WTC11 (cell line): ENCODE measurements at regions not wholly inside any gene's neighbourhood (a gene's known extent, or its start where the extent isn't known, plus 50 kb on each side); places are given as distances from the start of the nearest gene placed in this dataset.

ENCODE experiments used
- ATAC-seq: fragments of 200-7000 bp; cut with Tn5 transposase; 2 replicates; pipeline ENCODE4 v1.10.0; 2021; ENCODE audit warnings: mild to moderate bottlenecking, moderate library complexity
- CTCF ChIA-PET: fragments of 300-600 bp; sonication (Branson Sonifier 250); formaldehyde crosslinking; loops from one replicate; lab custom pipeline; 2021; ENCODE audit warnings: antibody characterized with exemption; lab: Charles Lee
- POLR2A ChIA-PET: fragments of 350-600 bp; sonication (Branson Sonifier 250); formaldehyde crosslinking; loops from one replicate; lab custom pipeline; 2021; ENCODE audit warnings: antibody characterized with exemption; lab: Charles Lee
- DNase-seq: peaks from one replicate; pipeline ENCODE4 v3.0.0; 2021; ENCODE audit warnings: low spot score
- H3K27ac Mint-ChIP-seq: 2 replicates; pipeline ENCODE4 v1.8.0; 2021; ENCODE audit warnings: mixed read lengths
- H3K27me3 Mint-ChIP-seq: 2 replicates; pipeline ENCODE4 v1.8.0; 2021; ENCODE audit warnings: low read depth, mild to moderate bottlenecking, moderate library complexity, mixed read lengths
- H3K36me3 Mint-ChIP-seq: 2 replicates; pipeline ENCODE4 v1.8.0; 2021; ENCODE audit warnings: mixed read lengths
- H3K4me1 Mint-ChIP-seq: 2 replicates; pipeline ENCODE4 v1.8.0; 2022; ENCODE audit warnings: mixed read lengths
- H3K4me3 Mint-ChIP-seq: 2 replicates; pipeline ENCODE4 v1.8.0; 2021; ENCODE audit warnings: mild to moderate bottlenecking, moderate library complexity, mixed read lengths
- H3K9me3 Mint-ChIP-seq: 2 replicates; pipeline ENCODE4 v1.8.0; 2021; ENCODE audit warnings: mixed read lengths
- CBFB ChIP-seq: sonication (generic); formaldehyde crosslinking; IDR thresholded peaks from 2 replicates; pipeline ENCODE4 v1.8.1; 2022; ENCODE audit warnings: mild to moderate bottlenecking, low read depth, missing genetic modification reagents
- FOXJ3 ChIP-seq: sonication (generic); formaldehyde crosslinking; IDR thresholded peaks from 2 replicates; pipeline ENCODE4 v1.9.0; 2021; ENCODE audit warnings: missing genetic modification reagents, mild to moderate bottlenecking, borderline replicate concordance
- FOXP1 ChIP-seq: sonication (generic); formaldehyde crosslinking; IDR thresholded peaks from 2 replicates; pipeline ENCODE4 v1.8.0; 2022; ENCODE audit warnings: missing genetic modification reagents, mild to moderate bottlenecking, moderate library complexity, borderline replicate concordance
- GTF2I ChIP-seq: fragments of 250-450 bp; sonication (Bioruptor Pico); conservative IDR thresholded peaks from 2 replicates; pipeline ENCODE4 v1.4.0; 2021; ENCODE audit warnings: mild to moderate bottlenecking
- JUN ChIP-seq: sonication (generic); formaldehyde crosslinking; IDR thresholded peaks from 2 replicates; pipeline ENCODE4 v1.8.0; 2023; ENCODE audit warnings: mild to moderate bottlenecking, missing genetic modification reagents
- NFATC4 ChIP-seq: fragments of 250-450 bp; sonication (Bioruptor Pico); IDR thresholded peaks from 2 replicates; pipeline ENCODE4 v1.9.0; 2021; ENCODE audit warnings: mild to moderate bottlenecking
- NR3C1 ChIP-seq: sonication (generic); formaldehyde crosslinking; conservative IDR thresholded peaks from 2 replicates; pipeline ENCODE4 v1.8.1; 2023; ENCODE audit warnings: low read depth, mild to moderate bottlenecking, missing genetic modification reagents
- ZNF263 ChIP-seq: sonication (generic); formaldehyde crosslinking; IDR thresholded peaks from 2 replicates; pipeline ENCODE4 v1.8.1; 2022; ENCODE audit warnings: low read depth, mild to moderate bottlenecking, moderate library complexity, missing genetic modification reagents
- TF ChIP-seq, protein P1 (sequence below): sonication (generic); formaldehyde crosslinking; IDR thresholded peaks from 2 replicates; pipeline ENCODE4 v1.8.0; 2023; ENCODE audit warnings: missing genetic modification reagents
- TF ChIP-seq, protein P2 (sequence below): sonication (generic); formaldehyde crosslinking; IDR thresholded peaks from 2 replicates; pipeline ENCODE4 v1.8.0; 2023; ENCODE audit warnings: mild to moderate bottlenecking, missing genetic modification reagents
- TF ChIP-seq, protein P3 (sequence below): sonication (generic); formaldehyde crosslinking; IDR thresholded peaks from 2 replicates; pipeline ENCODE4 v1.8.0; 2022; ENCODE audit warnings: mild to moderate bottlenecking, missing genetic modification reagents
- TF ChIP-seq, protein P4 (sequence below): sonication (generic); formaldehyde crosslinking; IDR thresholded peaks from 2 replicates; pipeline ENCODE4 v1.8.1; 2023; ENCODE audit warnings: mild to moderate bottlenecking, missing genetic modification reagents
- TF ChIP-seq, protein P5 (sequence below): sonication (generic); formaldehyde crosslinking; IDR thresholded peaks from 2 replicates; pipeline ENCODE4 v1.8.0; 2022; ENCODE audit warnings: mild to moderate bottlenecking, missing genetic modification reagents
- TF ChIP-seq, protein P6 (sequence below): sonication (generic); formaldehyde crosslinking; IDR thresholded peaks from 2 replicates; pipeline ENCODE4 v1.8.1; 2022; ENCODE audit warnings: mild to moderate bottlenecking, missing genetic modification reagents, moderate library complexity, borderline replicate concordance
- TF ChIP-seq, protein P7 (sequence below): fragments of 250-450 bp; sonication (Bioruptor Pico); IDR thresholded peaks from 2 replicates; pipeline ENCODE4 v2.1.2; 2022; ENCODE audit warnings: mild to moderate bottlenecking, moderate library complexity
- TF ChIP-seq, protein P8 (sequence below): sonication (generic); formaldehyde crosslinking; IDR thresholded peaks from 2 replicates; pipeline ENCODE4 v1.8.1; 2023; ENCODE audit warnings: mild to moderate bottlenecking, missing genetic modification reagents, moderate library complexity

DNA sequence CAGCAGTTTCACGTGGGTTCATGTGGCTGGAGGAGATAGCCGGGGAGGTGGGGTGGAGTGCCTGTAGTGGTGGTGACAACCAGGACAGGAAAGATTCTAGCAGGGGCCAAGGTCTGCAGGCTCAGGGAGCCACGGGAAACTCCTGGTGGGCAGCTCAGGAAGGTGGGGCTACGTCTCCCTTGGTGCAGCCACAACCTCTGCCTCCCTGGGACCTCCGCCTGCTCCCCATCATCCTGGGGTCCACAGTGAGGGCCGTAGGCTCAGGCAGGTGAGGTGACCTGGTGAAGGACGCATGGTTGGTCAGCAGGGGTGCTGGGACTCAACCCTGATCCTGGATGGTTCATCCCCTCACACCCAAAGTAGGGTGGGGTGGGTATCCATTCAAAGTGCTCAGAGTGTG is 524.1 kb downstream of the TBC1D22A start (continued):
- TF ChIP-seq NFATC4 (CRISPR knock-in tag) (no peak), CBFB (CRISPR knock-in tag) (no peak), FOXJ3 (CRISPR knock-in tag) (no peak), ZNF263 (no peak), JUN (CRISPR knock-in tag) (no peak)
- TF ChIP-seq, protein P1, sequence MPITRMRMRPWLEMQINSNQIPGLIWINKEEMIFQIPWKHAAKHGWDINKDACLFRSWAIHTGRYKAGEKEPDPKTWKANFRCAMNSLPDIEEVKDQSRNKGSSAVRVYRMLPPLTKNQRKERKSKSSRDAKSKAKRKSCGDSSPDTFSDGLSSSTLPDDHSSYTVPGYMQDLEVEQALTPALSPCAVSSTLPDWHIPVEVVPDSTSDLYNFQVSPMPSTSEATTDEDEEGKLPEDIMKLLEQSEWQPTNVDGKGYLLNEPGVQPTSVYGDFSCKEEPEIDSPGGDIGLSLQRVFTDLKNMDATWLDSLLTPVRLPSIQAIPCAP (CRISPR knock-in tag), result no peak
- TF ChIP-seq, protein P2, sequence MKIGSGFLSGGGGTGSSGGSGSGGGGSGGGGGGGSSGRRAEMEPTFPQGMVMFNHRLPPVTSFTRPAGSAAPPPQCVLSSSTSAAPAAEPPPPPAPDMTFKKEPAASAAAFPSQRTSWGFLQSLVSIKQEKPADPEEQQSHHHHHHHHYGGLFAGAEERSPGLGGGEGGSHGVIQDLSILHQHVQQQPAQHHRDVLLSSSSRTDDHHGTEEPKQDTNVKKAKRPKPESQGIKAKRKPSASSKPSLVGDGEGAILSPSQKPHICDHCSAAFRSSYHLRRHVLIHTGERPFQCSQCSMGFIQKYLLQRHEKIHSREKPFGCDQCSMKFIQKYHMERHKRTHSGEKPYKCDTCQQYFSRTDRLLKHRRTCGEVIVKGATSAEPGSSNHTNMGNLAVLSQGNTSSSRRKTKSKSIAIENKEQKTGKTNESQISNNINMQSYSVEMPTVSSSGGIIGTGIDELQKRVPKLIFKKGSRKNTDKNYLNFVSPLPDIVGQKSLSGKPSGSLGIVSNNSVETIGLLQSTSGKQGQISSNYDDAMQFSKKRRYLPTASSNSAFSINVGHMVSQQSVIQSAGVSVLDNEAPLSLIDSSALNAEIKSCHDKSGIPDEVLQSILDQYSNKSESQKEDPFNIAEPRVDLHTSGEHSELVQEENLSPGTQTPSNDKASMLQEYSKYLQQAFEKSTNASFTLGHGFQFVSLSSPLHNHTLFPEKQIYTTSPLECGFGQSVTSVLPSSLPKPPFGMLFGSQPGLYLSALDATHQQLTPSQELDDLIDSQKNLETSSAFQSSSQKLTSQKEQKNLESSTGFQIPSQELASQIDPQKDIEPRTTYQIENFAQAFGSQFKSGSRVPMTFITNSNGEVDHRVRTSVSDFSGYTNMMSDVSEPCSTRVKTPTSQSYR (CRISPR knock-in tag), result no peak
- TF ChIP-seq, protein P3, sequence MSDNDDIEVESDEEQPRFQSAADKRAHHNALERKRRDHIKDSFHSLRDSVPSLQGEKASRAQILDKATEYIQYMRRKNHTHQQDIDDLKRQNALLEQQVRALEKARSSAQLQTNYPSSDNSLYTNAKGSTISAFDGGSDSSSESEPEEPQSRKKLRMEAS (CRISPR knock-in tag), result no peak
- TF ChIP-seq, all 79 proteins: peak for 0

DNA sequence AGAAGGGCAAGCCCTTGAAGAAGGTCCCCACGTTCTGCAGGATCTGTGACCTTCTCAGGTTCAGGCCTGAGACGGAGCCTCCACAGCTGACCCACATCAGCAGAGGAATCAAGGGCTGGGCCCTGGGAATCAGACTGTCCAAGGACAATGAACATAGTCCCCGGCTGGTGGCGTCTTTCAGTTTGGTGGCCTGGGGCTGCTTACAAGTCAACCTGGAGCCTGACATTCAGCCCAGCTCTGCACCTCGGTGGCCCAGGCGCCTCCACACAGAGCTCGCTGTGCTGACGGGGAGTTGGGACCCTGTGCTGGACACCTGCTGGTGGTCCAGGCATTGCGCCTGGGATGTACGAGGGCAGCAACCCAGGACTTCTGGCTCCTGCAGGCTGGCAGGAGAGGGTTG is 523.5 kb downstream of the TBC1D22A start:
- no peaks in the 10 kb centered on the region for H3K27me3 Mint-ChIP-seq
- no peak overlapping the region for H3K4me3 Mint-ChIP-seq
- DNase-seq (no peak), ATAC-seq (no peak)
- H3K27ac Mint-ChIP-seq, result no peak overlapping the region
- H3K4me1 Mint-ChIP-seq, result no peaks in the 10 kb centered on the region
- H3K9me3 Mint-ChIP-seq, result peaks cover 19% of the 10 kb centered on the region
- TF ChIP-seq NR3C1 (CRISPR knock-in tag), result no peak
- TF ChIP-seq, all 79 proteins: peak for 0
- POLR2A ChIA-PET, result no interaction called here
- H3K36me3 Mint-ChIP-seq, result peaks cover 4% of the 10 kb centered on the region
- CTCF ChIA-PET, result no interaction called here

DNA sequence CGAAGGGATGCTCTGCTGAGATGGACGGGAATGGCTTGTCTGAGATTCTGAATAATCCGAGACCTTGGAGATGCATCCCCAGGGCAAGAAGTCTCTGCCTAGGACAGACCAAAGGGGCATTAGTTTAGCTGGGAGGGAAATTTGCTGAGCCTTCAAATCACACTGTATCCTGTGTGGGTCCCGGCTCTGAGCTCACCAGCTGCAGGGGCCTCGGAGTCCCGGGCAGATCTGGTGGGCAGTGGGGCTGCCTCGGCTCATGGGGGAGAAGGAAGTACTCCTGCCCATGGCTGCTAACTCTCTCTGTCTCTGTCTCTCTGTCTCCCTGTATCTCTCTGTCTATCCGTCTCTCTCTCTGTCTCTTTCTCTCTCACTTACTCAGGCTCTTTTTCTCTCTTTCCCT is 522.4 kb downstream of the TBC1D22A start:
- peaks cover 19% of the 10 kb centered on the region for H3K9me3 Mint-ChIP-seq
- ATAC-seq, result no peak
- no peak for TF ChIP-seq JUN (CRISPR knock-in tag)
- no peak for TF ChIP-seq FOXP1 (CRISPR knock-in tag)
- TF ChIP-seq, protein P4, sequence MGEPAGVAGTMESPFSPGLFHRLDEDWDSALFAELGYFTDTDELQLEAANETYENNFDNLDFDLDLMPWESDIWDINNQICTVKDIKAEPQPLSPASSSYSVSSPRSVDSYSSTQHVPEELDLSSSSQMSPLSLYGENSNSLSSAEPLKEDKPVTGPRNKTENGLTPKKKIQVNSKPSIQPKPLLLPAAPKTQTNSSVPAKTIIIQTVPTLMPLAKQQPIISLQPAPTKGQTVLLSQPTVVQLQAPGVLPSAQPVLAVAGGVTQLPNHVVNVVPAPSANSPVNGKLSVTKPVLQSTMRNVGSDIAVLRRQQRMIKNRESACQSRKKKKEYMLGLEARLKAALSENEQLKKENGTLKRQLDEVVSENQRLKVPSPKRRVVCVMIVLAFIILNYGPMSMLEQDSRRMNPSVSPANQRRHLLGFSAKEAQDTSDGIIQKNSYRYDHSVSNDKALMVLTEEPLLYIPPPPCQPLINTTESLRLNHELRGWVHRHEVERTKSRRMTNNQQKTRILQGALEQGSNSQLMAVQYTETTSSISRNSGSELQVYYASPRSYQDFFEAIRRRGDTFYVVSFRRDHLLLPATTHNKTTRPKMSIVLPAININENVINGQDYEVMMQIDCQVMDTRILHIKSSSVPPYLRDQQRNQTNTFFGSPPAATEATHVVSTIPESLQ (CRISPR knock-in tag), result no peak
- TF ChIP-seq GTF2I (CRISPR knock-in tag), result no peak
- TF ChIP-seq, protein P5, sequence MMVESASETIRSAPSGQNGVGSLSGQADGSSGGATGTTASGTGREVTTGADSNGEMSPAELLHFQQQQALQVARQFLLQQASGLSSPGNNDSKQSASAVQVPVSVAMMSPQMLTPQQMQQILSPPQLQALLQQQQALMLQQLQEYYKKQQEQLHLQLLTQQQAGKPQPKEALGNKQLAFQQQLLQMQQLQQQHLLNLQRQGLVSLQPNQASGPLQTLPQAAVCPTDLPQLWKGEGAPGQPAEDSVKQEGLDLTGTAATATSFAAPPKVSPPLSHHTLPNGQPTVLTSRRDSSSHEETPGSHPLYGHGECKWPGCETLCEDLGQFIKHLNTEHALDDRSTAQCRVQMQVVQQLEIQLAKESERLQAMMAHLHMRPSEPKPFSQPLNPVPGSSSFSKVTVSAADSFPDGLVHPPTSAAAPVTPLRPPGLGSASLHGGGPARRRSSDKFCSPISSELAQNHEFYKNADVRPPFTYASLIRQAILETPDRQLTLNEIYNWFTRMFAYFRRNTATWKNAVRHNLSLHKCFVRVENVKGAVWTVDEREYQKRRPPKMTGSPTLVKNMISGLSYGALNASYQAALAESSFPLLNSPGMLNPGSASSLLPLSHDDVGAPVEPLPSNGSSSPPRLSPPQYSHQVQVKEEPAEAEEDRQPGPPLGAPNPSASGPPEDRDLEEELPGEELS (CRISPR knock-in tag), result no peak
- TF ChIP-seq, protein P2 (CRISPR knock-in tag), result no peak
- TF ChIP-seq, protein P3 (CRISPR knock-in tag), result no peak
- TF ChIP-seq, protein P1 (CRISPR knock-in tag), result no peak
- TF ChIP-seq, protein P6, sequence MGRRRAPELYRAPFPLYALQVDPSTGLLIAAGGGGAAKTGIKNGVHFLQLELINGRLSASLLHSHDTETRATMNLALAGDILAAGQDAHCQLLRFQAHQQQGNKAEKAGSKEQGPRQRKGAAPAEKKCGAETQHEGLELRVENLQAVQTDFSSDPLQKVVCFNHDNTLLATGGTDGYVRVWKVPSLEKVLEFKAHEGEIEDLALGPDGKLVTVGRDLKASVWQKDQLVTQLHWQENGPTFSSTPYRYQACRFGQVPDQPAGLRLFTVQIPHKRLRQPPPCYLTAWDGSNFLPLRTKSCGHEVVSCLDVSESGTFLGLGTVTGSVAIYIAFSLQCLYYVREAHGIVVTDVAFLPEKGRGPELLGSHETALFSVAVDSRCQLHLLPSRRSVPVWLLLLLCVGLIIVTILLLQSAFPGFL (CRISPR knock-in tag), result no peak
- TF ChIP-seq, protein P7, sequence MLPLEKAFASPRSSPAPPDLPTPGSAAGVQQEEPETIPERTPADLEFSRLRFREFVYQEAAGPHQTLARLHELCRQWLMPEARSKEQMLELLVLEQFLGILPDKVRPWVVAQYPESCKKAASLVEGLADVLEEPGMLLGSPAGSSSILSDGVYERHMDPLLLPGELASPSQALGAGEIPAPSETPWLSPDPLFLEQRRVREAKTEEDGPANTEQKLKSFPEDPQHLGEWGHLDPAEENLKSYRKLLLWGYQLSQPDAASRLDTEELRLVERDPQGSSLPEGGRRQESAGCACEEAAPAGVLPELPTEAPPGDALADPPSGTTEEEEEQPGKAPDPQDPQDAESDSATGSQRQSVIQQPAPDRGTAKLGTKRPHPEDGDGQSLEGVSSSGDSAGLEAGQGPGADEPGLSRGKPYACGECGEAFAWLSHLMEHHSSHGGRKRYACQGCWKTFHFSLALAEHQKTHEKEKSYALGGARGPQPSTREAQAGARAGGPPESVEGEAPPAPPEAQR (CRISPR knock-in tag), result no peak
- TF ChIP-seq, protein P8, sequence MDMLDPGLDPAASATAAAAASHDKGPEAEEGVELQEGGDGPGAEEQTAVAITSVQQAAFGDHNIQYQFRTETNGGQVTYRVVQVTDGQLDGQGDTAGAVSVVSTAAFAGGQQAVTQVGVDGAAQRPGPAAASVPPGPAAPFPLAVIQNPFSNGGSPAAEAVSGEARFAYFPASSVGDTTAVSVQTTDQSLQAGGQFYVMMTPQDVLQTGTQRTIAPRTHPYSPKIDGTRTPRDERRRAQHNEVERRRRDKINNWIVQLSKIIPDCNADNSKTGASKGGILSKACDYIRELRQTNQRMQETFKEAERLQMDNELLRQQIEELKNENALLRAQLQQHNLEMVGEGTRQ (CRISPR knock-in tag), result no peak

More for the DNA sequence above, 522.4 kb downstream of the TBC1D22A start:
- DNase-seq, result no peak
- H3K4me3 Mint-ChIP-seq, result no peak overlapping the region
- peaks cover 4% of the 10 kb centered on the region for H3K36me3 Mint-ChIP-seq
- H3K27ac Mint-ChIP-seq, result no peak overlapping the region
- no peaks in the 10 kb centered on the region for H3K4me1 Mint-ChIP-seq
- CTCF ChIA-PET, result no interaction called here
- POLR2A ChIA-PET, result no interaction called here
- no peaks in the 10 kb centered on the region for H3K27me3 Mint-ChIP-seq
